ENCODE measurements at regions not wholly inside any gene's neighbourhood (a gene's known extent, or its start where the extent isn't known, plus 50 kb on each side); places are given as distances from the start of the nearest gene placed in this dataset.

DNA sequence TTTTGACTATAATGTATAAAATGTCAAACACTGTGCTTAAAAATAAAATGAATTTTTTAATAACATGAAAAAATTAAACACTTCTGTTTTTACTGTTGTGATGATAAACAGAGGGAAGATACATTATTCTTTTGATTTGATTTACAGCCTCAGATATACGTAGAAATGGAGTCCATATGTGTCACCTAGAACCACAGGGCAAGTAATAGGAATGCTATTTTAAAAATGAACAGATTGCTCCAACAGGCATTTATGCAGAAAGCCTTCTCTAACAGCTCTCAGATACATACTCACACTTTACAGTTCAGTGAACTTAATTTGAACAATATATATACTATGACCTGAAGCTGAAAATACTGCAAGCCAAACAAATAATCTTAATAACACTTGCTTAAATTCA, 1551.0 kb downstream of the GRIK2 start:
- Histone ChIP-seq H3K36me3 (ENCODE audit: control insufficient read depth, insufficient read depth, low read length) (no peaks in the 10 kb centered on the region), H3K27ac (ENCODE audit: extremely low read depth, low read depth, low read length) (no peak overlapping the region), H3K4me1 (replicated peaks in 1 of 2; ENCODE audit: control insufficient read depth in 2 of 2, insufficient read depth in 2 of 2, low read length in 2 of 2) (no peaks in the 10 kb centered on the region), H3K4me3 (no peak overlapping the region), H3K27me3 (ENCODE audit: control insufficient read depth in 2 of 2, insufficient read depth in 2 of 2, low read length in 2 of 2) (no peaks in the 10 kb centered on the region), H2AFZ (ENCODE audit: low read depth, low read length) (no peak overlapping the region), H3K79me2 (ENCODE audit: control insufficient read depth, insufficient read depth, low read length) (no peaks in the 10 kb centered on the region), H3K9ac (ENCODE audit: insufficient read depth in 1 of 2, low read depth in 2 of 2, low read length in 2 of 2) (no peak overlapping the region), H4K20me1 (replicated peaks; ENCODE audit: control insufficient read depth, insufficient read depth, low read length) (no peaks in the 10 kb centered on the region), H3K9me3 (replicated peaks; ENCODE audit: control insufficient read depth, insufficient read depth, low read depth, low read length) (no peaks in the 10 kb centered on the region), H3K9me1 (ENCODE audit: control insufficient read depth, insufficient read depth, low read length) (no peaks in the 10 kb centered on the region), H3K4me2 (ENCODE audit: insufficient read depth, low read length) (no peak overlapping the region)
- CTCF ChIA-PET (ENCODE audit: low intra/inter-chr PET ratio), result no interaction called here
- no peak for FAIRE-seq
- DNase-seq (ENCODE audit: extremely low read depth in 1 of 4, low spot score in 3 of 4), result no peak
- BruUV-seq (replicated peaks), result no TSS peak
- in situ Hi-C loops (cut with MboI), result no loop called here
- intact Hi-C loops (cut with micrococcal nuclease), result no loop called here
- 0% methylated on average over 1 of the region's 1 CpG for WGBS (ENCODE audit: insufficient coverage, low coverage, missing lambda C conversion rate)
- TF ChIP-seq ZBED1 (IDR thresholded peaks at IDR 0.05) (no peak), ARHGAP35 (IDR thresholded peaks at IDR 0.05; ENCODE audit: partially characterized antibody) (no peak), ZNF23 (CRISPR knock-in tag; IDR thresholded peaks at IDR 0.05) (no peak), XRCC3 (IDR thresholded peaks at IDR 0.05) (no peak), RHOXF2B (CRISPR knock-in tag; conservative IDR thresholded peaks at IDR 0.05) (no peak), L3MBTL2 (IDR thresholded peaks at IDR 0.05) (no peak)
- ATAC-seq, result no peak
- POLR2A ChIA-PET, result no interaction called here

DNA sequence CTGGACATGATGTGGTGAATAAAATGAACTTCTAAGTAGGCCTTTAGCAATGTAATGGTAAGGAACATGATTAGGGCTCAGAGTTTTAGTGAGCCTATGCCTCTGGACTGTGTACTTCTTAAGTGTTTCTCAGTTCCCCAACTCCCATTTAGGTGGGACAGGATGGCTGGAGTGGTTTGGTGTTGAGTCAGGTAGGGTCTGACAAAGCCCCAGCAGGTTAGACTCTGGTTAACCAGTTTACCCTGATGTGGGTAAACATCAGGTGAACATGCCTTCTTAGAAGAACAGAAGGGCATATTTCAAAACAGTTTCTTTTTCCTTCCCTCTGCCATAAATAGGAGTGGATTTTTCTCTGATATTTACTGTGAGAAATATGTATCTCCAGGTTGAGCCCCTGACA, 1548.7 kb downstream of the GRIK2 start:
- ATAC-seq (no peak), DNase-seq (ENCODE audit: extremely low read depth in 1 of 4, low spot score in 3 of 4) (no peak), FAIRE-seq (no peak)
- intact Hi-C loops (cut with micrococcal nuclease) (no loop called here), in situ Hi-C loops (cut with MboI) (no loop called here)
- no peaks in the 10 kb centered on the region for H3K27me3 ChIP-seq (ENCODE audit: control insufficient read depth in 2 of 2, insufficient read depth in 2 of 2, low read length in 2 of 2)
- CTCF ChIA-PET (ENCODE audit: low intra/inter-chr PET ratio), result no interaction called here
- POLR2A ChIA-PET, result no interaction called here
- H3K4me1 ChIP-seq (replicated peaks in 1 of 2; ENCODE audit: control insufficient read depth in 2 of 2, insufficient read depth in 2 of 2, low read length in 2 of 2), result no peaks in the 10 kb centered on the region
- BruUV-seq (replicated peaks), result no TSS peak
- H4K20me1 ChIP-seq (replicated peaks; ENCODE audit: control insufficient read depth, insufficient read depth, low read length), result no peaks in the 10 kb centered on the region
- H3K9me3 ChIP-seq (replicated peaks; ENCODE audit: control insufficient read depth, insufficient read depth, low read depth, low read length), result no peaks in the 10 kb centered on the region
- H2AFZ ChIP-seq (ENCODE audit: low read depth, low read length), result no peak overlapping the region
- no peak overlapping the region for H3K27ac ChIP-seq (ENCODE audit: extremely low read depth, low read depth, low read length)
- H3K9ac ChIP-seq (ENCODE audit: insufficient read depth in 1 of 2, low read depth in 2 of 2, low read length in 2 of 2), result no peak overlapping the region
- no peaks in the 10 kb centered on the region for H3K9me1 ChIP-seq (ENCODE audit: control insufficient read depth, insufficient read depth, low read length)
- no peak overlapping the region for H3K4me2 ChIP-seq (ENCODE audit: insufficient read depth, low read length)
- H3K4me3 ChIP-seq, result no peak overlapping the region
- no peaks in the 10 kb centered on the region for H3K36me3 ChIP-seq (ENCODE audit: control insufficient read depth, insufficient read depth, low read length)
- H3K79me2 ChIP-seq (ENCODE audit: control insufficient read depth, insufficient read depth, low read length), result no peaks in the 10 kb centered on the region
- no peak for TF ChIP-seq KLF16 (IDR thresholded peaks at IDR 0.05)
- TF ChIP-seq CCNT2 (IDR thresholded peaks at IDR 0.05; ENCODE audit: borderline replicate concordance, extremely low read depth, insufficient read length, low read depth, low read length), result no peak
- no peak for TF ChIP-seq KAT7 (CRISPR knock-in tag; IDR thresholded peaks at IDR 0.05; ENCODE audit: borderline replicate concordance)
- no peak for TF ChIP-seq FOXA3 (CRISPR knock-in tag; conservative IDR thresholded peaks at IDR 0.05 in 1 of 2, IDR thresholded peaks at IDR 0.05 in 1 of 2)
- TF ChIP-seq, protein P1, sequence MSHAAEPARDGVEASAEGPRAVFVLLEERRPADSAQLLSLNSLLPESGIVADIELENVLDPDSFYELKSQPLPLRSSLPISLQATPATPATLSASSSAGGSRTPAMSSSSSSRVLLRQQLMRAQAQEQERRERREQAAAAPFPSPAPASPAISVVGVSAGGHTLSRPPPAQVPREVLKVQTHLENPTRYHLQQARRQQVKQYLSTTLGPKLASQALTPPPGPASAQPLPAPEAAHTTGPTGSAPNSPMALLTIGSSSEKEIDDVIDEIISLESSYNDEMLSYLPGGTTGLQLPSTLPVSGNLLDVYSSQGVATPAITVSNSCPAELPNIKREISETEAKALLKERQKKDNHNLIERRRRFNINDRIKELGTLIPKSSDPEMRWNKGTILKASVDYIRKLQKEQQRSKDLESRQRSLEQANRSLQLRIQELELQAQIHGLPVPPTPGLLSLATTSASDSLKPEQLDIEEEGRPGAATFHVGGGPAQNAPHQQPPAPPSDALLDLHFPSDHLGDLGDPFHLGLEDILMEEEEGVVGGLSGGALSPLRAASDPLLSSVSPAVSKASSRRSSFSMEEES (CRISPR knock-in tag; IDR thresholded peaks at IDR 0.05), result no peak
- TF ChIP-seq NR3C1 (CRISPR knock-in tag; IDR thresholded peaks at IDR 0.05), result no peak
- no peak for TF ChIP-seq ASH1L (IDR thresholded peaks at IDR 0.05; ENCODE audit: borderline replicate concordance, low read depth, partially characterized antibody)
- TF ChIP-seq, protein P2, sequence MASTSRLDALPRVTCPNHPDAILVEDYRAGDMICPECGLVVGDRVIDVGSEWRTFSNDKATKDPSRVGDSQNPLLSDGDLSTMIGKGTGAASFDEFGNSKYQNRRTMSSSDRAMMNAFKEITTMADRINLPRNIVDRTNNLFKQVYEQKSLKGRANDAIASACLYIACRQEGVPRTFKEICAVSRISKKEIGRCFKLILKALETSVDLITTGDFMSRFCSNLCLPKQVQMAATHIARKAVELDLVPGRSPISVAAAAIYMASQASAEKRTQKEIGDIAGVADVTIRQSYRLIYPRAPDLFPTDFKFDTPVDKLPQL (IDR thresholded peaks at IDR 0.05; ENCODE audit: extremely low read depth, insufficient read length), result no peak
- TF ChIP-seq HNRNPK (IDR thresholded peaks at IDR 0.05; ENCODE audit: low read depth, low read length, poor library complexity, severe bottlenecking), result no peak
- no peak for TF ChIP-seq ZNF143 (CRISPR knock-in tag; IDR thresholded peaks at IDR 0.05)
- TF ChIP-seq MCM7 (IDR thresholded peaks at IDR 0.05), result no peak
- no peak for TF ChIP-seq HEY1 (CRISPR knock-in tag; IDR thresholded peaks at IDR 0.05; ENCODE audit: borderline replicate concordance)
